Activated CD8-positive, alpha-beta T cell treated with anti-CD3 and anti-CD28 coated beads for 36 hours (primary cell): ENCODE measurements at regions not wholly inside any gene's neighbourhood (a gene's known extent, or its start where the extent isn't known, plus 50 kb on each side); places are given as distances from the start of the nearest gene placed in this dataset.

Source experiments
- ATAC-seq: fragments of 200-7000 bp; cut with Tn5 transposase; one replicate; pipeline ENCODE4 v1.10.0; 2021; ENCODE audit warnings: mild to moderate bottlenecking, moderate library complexity
- CTCF ChIA-PET: fragments of 350-600 bp; sonication (Branson Sonifier 250); formaldehyde crosslinking; loops from one replicate; lab custom pipeline; 2021; ENCODE audit warnings: antibody characterized with exemption; lab: Charles Lee
- POLR2A ChIA-PET: fragments of 350-600 bp; sonication (Branson Sonifier 250); formaldehyde crosslinking; loops from one replicate; lab custom pipeline; 2021; ENCODE audit warnings: antibody characterized with exemption; lab: Charles Lee
- DNase-seq: peaks from one replicate; pipeline ENCODE4 v3.0.0-alpha.2; 2020
- H3K27ac Mint-ChIP-seq: one replicate; pipeline ENCODE4 v1.8.0; 2021; ENCODE audit warnings: mild to moderate bottlenecking, mixed read lengths
- H3K27me3 Mint-ChIP-seq: one replicate; pipeline ENCODE4 v1.8.0; 2021; ENCODE audit warnings: mixed read lengths
- H3K36me3 Mint-ChIP-seq: one replicate; pipeline ENCODE4 v1.8.0; 2021; ENCODE audit warnings: low read depth, mixed read lengths
- H3K4me1 Mint-ChIP-seq: one replicate; pipeline ENCODE4 v1.8.0; 2021; ENCODE audit warnings: low read depth, mixed read lengths
- H3K4me3 Mint-ChIP-seq: one replicate; pipeline ENCODE4 v1.8.0; 2021; ENCODE audit warnings: mild to moderate bottlenecking, moderate library complexity, mixed read lengths
- H3K9me3 Mint-ChIP-seq: one replicate; pipeline ENCODE4 v1.8.0; 2021; ENCODE audit warnings: mixed read lengths
- intact Hi-C: fragments of 100-400 bp; cut with micrococcal nuclease; formaldehyde crosslinking; loops from one replicate; pipeline ENCODE4 v1.10.0; 2022
- TF ChIP-seq, protein P1 (sequence below): fragments of 200-600 bp; IDR thresholded peaks from one replicate; pipeline ENCODE4 v1.8.0; 2022; ENCODE audit warnings: antibody characterized with exemption, mild to moderate bottlenecking

DNA sequence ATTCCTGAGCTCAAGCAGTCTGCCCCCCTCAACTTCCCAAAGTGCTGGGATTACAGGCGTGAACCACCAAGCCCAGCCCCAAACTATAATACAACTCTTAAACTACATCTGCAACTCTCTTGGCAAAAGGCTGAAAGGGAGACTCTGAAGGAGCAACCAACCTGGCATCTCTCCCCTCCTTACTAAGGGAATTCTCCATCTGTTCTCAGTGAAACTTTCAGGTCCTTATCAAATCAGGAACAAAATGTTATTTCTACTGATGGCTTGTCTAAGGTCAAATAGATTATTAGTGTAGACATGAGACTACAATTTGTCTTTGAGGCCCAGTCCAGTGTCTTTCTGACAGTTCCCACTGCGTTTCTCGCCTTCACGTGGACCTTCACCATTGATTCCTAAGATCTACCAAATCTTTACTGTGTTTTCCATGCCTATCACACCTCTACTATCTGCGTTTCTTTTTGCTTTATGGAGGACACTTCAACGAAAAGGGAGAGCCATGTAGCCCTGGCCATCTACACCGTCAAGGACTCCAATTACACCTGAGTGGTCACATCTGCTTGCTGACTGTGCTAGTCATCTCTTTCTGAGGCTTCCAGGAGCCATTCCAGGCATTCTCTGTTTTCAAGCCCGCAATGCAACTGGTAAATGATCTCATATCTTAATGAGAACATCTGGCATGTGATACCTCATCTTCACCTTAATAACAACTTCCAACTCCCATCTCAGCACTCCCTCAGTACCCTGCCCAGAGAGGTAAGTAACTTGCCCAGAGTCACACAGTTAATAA is 405.7 kb upstream of the CITED2 start:
- H3K27me3 Mint-ChIP-seq = peaks cover 13% of the 10 kb centered on the region
- intact Hi-C loops = no loop called here
- H3K4me3 Mint-ChIP-seq = no peak overlapping the region
- ChIA-PET POLR2A (no interaction called here), CTCF (no interaction called here)
- peaks cover 7% of the 10 kb centered on the region for H3K9me3 Mint-ChIP-seq
- no peak overlapping the region for H3K27ac Mint-ChIP-seq
- no peaks in the 10 kb centered on the region for H3K36me3 Mint-ChIP-seq
- no peak for DNase-seq
- TF ChIP-seq, protein P1, sequence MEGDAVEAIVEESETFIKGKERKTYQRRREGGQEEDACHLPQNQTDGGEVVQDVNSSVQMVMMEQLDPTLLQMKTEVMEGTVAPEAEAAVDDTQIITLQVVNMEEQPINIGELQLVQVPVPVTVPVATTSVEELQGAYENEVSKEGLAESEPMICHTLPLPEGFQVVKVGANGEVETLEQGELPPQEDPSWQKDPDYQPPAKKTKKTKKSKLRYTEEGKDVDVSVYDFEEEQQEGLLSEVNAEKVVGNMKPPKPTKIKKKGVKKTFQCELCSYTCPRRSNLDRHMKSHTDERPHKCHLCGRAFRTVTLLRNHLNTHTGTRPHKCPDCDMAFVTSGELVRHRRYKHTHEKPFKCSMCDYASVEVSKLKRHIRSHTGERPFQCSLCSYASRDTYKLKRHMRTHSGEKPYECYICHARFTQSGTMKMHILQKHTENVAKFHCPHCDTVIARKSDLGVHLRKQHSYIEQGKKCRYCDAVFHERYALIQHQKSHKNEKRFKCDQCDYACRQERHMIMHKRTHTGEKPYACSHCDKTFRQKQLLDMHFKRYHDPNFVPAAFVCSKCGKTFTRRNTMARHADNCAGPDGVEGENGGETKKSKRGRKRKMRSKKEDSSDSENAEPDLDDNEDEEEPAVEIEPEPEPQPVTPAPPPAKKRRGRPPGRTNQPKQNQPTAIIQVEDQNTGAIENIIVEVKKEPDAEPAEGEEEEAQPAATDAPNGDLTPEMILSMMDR = no peak
- ATAC-seq = no peak
- H3K4me1 Mint-ChIP-seq = no peaks in the 10 kb centered on the region

DNA sequence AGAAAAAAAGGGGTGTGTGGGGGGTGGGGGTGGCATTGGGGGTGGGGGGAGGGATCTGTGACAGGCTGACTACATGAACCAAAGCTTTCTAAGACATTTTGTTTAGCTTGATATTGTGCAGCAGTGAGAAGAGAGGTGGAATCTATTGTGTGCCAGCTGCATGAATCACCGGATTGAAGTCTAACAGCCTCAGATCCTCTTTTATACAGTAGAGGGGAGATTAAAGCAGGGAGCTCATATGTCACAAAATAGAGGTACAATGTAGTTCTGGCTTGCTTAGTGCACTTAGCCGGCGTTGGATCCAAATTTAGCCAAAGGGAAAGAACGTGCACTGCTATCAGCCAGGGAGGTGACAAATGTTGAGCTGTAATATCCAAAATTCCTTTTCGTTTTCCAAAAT is 404.2 kb upstream of the CITED2 start:
- Mint-ChIP-seq H3K9me3 (no peaks in the 10 kb centered on the region), H3K27me3 (peaks cover 15% of the 10 kb centered on the region), H3K4me1 (no peaks in the 10 kb centered on the region), H3K36me3 (no peaks in the 10 kb centered on the region), H3K27ac (no peak overlapping the region), H3K4me3 (no peak overlapping the region)
- ATAC-seq (no peak), DNase-seq (no peak)
- intact Hi-C loops = no loop called here
- ChIA-PET CTCF (no interaction called here), POLR2A (no interaction called here)
- TF ChIP-seq, protein P1 = no peak

DNA sequence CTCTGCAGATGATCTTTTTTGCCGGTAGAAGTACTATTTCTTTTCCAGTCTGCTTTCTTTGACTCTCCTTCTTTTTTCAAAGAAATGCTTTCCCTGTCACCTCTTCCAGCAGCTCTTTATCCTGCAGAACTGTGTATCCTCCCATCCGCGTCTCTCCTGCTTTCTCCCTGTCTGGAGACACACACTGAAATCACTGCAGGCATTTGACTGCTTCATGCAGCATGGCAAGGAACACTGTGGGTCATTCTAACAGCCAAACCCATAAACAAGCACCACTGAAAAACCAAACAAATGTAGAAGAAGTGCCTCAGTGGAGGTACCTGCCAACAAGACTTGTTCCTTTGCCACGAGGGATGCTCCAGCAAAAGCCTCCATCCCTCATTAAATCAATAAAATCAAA is 403.7 kb upstream of the CITED2 start:
- H3K27me3 Mint-ChIP-seq = peaks cover 15% of the 10 kb centered on the region
- POLR2A ChIA-PET = no interaction called here
- TF ChIP-seq, protein P1 = no peak
- no peaks in the 10 kb centered on the region for H3K36me3 Mint-ChIP-seq
- no peak overlapping the region for H3K4me3 Mint-ChIP-seq
- ATAC-seq (no peak), DNase-seq (no peak)
- no peak overlapping the region for H3K27ac Mint-ChIP-seq
- CTCF ChIA-PET = no interaction called here
- intact Hi-C loops = no loop called here
- H3K4me1 Mint-ChIP-seq = no peaks in the 10 kb centered on the region
- H3K9me3 Mint-ChIP-seq = no peaks in the 10 kb centered on the region

DNA sequence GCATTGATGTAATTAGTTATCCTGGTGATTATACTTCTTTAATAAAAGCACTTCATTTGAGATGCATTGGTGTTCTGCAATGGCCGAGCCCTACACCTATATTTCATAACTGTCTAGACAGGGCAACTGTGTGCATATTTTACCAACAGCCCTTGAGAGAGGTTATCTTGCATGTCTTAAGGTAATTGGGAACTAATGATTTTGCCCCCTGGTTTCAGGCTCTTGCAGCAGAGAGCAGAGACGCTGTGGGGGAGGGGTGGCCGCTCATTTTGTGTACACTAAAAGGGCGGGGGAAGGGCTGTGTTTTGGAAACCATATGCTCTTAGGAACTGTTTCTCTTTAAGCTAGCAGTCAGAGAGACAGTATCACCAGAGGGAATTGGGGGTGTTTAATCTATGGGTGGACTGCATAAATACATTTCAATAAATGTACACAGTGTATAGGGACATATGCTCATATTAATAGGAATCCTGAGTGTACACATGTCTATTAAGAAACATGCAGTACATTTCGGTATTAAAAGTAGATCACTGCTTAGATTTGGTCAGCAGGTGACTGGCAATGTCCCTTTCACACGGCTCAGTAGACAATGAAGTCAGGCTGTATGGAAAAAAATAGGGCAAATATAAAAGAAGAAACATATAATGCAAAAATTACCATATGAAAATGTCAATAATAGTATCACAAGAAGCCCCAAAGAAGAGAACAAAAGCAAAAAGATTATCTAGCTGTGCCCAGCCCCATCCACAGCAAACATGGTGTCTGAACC is 402.9 kb upstream of the CITED2 start:
- DNase-seq (no peak), ATAC-seq (no peak)
- CTCF ChIA-PET = no interaction called here
- H3K9me3 Mint-ChIP-seq = no peaks in the 10 kb centered on the region
- TF ChIP-seq, protein P1 = no peak
- H3K36me3 Mint-ChIP-seq = no peaks in the 10 kb centered on the region
- H3K4me1 Mint-ChIP-seq = no peaks in the 10 kb centered on the region
- no peak overlapping the region for H3K4me3 Mint-ChIP-seq
- H3K27ac Mint-ChIP-seq = no peak overlapping the region
- peaks cover 13% of the 10 kb centered on the region for H3K27me3 Mint-ChIP-seq
- intact Hi-C loops = no loop called here
- POLR2A ChIA-PET = no interaction called here

DNA sequence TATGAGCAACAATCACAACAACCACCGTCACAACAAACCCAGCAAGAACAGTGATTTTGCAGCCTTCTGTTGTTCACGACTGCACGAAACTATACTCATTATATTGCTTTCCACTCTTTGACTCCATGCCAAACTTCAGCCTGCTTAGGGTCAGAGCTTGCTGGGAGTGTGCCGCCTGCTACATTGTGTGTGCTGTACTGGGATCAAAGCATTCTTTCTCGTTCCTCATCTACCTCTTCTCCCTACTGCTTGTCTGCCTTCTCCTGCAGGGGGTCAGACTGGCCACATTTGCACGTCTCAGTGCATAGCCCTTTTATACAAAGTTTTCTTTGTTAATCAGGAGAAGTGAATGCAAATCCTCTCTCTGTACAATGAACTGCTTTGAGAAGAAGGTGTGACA is 401.6 kb upstream of the CITED2 start:
- POLR2A ChIA-PET = no interaction called here

More for the DNA sequence above, 401.6 kb upstream of the CITED2 start:
- Mint-ChIP-seq H3K4me1 (no peaks in the 10 kb centered on the region), H3K36me3 (no peaks in the 10 kb centered on the region), H3K27me3 (peaks cover 9% of the 10 kb centered on the region), H3K4me3 (no peak overlapping the region), H3K9me3 (no peaks in the 10 kb centered on the region), H3K27ac (no peak overlapping the region)
- intact Hi-C loops = no loop called here
- ATAC-seq (no peak), DNase-seq (no peak)
- TF ChIP-seq, protein P1 = no peak
- CTCF ChIA-PET = no interaction called here
